ENCODE measurements at regions not wholly inside any gene's neighbourhood (a gene's known extent, or its start where the extent isn't known, plus 50 kb on each side); places are given as distances from the start of the nearest gene placed in this dataset.

DNA sequence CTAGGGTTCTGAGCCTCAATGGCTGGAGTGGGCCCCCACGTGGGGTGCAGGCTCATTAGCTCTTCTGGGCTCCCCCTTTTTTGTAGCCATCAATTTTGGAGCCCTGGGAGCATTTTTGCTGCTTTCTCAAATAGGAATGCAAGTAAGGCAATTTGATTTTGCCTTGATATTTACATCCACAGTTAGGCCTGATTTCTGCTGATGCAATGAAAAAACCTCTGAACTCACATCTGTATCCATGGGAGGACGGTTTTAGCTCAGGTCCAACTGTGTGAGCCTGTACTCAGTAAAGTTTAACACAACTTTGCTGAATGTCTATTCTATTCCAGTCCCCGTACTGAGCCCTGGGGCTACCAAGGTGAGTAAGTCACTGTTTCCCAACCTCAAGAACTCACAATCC, 425.0 kb downstream of the HAPSTR1 start:
- H3F3A ChIP-seq (ENCODE audit: insufficient read depth): no peaks in the 10 kb centered on the region
- H3K4me1 ChIP-seq (ENCODE audit: insufficient read depth): no peaks in the 10 kb centered on the region
- no peak overlapping the region for H3K9ac ChIP-seq
- H3K27me3 ChIP-seq (replicated peaks; ENCODE audit: insufficient read depth): no peaks in the 10 kb centered on the region
- in situ Hi-C loops (cut with MboI): no loop called here
- TF ChIP-seq EZH2 (IDR thresholded peaks at IDR 0.05; ENCODE audit: insufficient read depth, poor library complexity, severe bottlenecking) (no peak), EZH2phosphoT487 (IDR thresholded peaks at IDR 0.05; ENCODE audit: insufficient read depth, low read depth) (no peak)
- H3K79me2 ChIP-seq (ENCODE audit: insufficient read depth): no peaks in the 10 kb centered on the region
- H3K4me2 ChIP-seq (ENCODE audit: unreplicated experiment): no peak overlapping the region
- no peaks in the 10 kb centered on the region for H3K9me2 ChIP-seq (ENCODE audit: insufficient read depth)
- no peak overlapping the region for H3K27ac ChIP-seq
- no peaks in the 10 kb centered on the region for H3K9me3 ChIP-seq (ENCODE audit: low read depth)
- no peaks in the 10 kb centered on the region for H3K36me3 ChIP-seq (ENCODE audit: low read depth)
- DNase-seq: no peak
- H3K4me3 ChIP-seq: no peak overlapping the region
- no peak overlapping the region for H2AFZ ChIP-seq
- H4K20me1 ChIP-seq (ENCODE audit: insufficient read depth): no peaks in the 10 kb centered on the region
- WGBS, 2 experiments (ENCODE audit: low coverage in 1 of 2, low lambda C conversion rate in 2 of 2, missing lambda C conversion rate in 2 of 2): 10% methylated on average over 3 of the region's 3 CpGs

DNA sequence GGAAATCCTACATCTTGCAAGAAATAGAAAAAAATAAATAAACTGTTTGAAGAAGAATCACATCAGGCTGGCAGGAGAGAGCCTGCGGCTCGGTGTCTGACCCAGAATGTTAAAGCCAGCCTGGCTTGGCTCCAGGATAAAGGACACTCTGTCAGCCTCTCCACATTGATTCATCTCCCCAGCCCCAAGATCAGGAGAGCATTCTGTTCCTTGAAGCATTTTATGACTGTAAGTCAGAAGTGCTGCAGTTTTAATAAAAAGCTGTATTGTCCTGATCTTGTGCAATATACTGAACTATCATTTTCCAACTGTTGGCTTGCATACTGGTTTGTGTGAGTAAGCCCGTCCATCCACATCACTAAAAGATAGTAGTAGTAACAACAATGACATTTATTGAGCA, 426.6 kb downstream of the HAPSTR1 start:
- TF ChIP-seq EZH2phosphoT487 (IDR thresholded peaks at IDR 0.05; ENCODE audit: insufficient read depth, low read depth): no peak
- no peak for TF ChIP-seq EZH2 (IDR thresholded peaks at IDR 0.05; ENCODE audit: insufficient read depth, poor library complexity, severe bottlenecking)
- Histone ChIP-seq H2AFZ (no peak overlapping the region), H4K20me1 (ENCODE audit: insufficient read depth) (no peaks in the 10 kb centered on the region), H3K79me2 (ENCODE audit: insufficient read depth) (no peaks in the 10 kb centered on the region), H3K9ac (no peak overlapping the region), H3K9me3 (ENCODE audit: low read depth) (no peaks in the 10 kb centered on the region), H3F3A (ENCODE audit: insufficient read depth) (no peaks in the 10 kb centered on the region), H3K36me3 (ENCODE audit: low read depth) (no peaks in the 10 kb centered on the region), H3K9me2 (ENCODE audit: insufficient read depth) (no peaks in the 10 kb centered on the region), H3K4me2 (ENCODE audit: unreplicated experiment) (no peak overlapping the region), H3K27ac (no peak overlapping the region), H3K4me3 (no peak overlapping the region), H3K27me3 (replicated peaks; ENCODE audit: insufficient read depth) (no peaks in the 10 kb centered on the region), H3K4me1 (ENCODE audit: insufficient read depth) (no peaks in the 10 kb centered on the region)
- in situ Hi-C loops (cut with MboI): no loop called here
- DNase-seq: no peak
- WGBS, 2 experiments (ENCODE audit: low coverage in 1 of 2, low lambda C conversion rate in 2 of 2, missing lambda C conversion rate in 2 of 2): 4 to 6% methylated on average over 3 of the region's 3 CpGs

DNA sequence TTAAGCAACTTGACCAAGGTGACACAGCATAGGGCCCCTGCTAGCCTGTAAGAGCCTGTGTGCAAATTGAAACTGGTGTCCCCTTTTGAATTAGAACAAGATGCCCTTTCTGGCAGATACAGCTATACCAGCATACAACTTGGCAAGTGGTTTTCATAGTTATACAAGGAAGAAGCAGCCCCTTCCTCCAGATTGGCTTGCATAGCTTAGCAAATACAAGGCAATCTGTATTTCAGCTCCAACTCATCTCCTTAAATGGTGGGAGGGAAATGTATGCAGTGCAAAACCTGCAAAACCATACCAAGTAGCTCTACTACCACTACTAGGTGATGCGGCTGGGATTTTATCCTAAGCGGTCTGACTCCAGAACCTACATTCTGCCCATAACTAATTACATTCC, 427.1 kb downstream of the HAPSTR1 start:
- Histone ChIP-seq H3K36me3 (ENCODE audit: low read depth) (no peaks in the 10 kb centered on the region), H3K9me2 (ENCODE audit: insufficient read depth) (no peaks in the 10 kb centered on the region), H3K9ac (no peak overlapping the region), H3K9me3 (ENCODE audit: low read depth) (no peaks in the 10 kb centered on the region), H3K79me2 (ENCODE audit: insufficient read depth) (no peaks in the 10 kb centered on the region), H3K4me2 (ENCODE audit: unreplicated experiment) (no peak overlapping the region), H2AFZ (no peak overlapping the region), H3K4me3 (no peak overlapping the region), H3K27ac (no peak overlapping the region), H4K20me1 (ENCODE audit: insufficient read depth) (no peaks in the 10 kb centered on the region), H3F3A (ENCODE audit: insufficient read depth) (no peaks in the 10 kb centered on the region), H3K4me1 (ENCODE audit: insufficient read depth) (no peaks in the 10 kb centered on the region), H3K27me3 (replicated peaks; ENCODE audit: insufficient read depth) (no peaks in the 10 kb centered on the region)
- WGBS, 2 experiments (ENCODE audit: low coverage in 1 of 2, low lambda C conversion rate in 2 of 2, missing lambda C conversion rate in 2 of 2): 60 to 73% methylated on average over 2 of the region's 2 CpGs
- TF ChIP-seq EZH2 (IDR thresholded peaks at IDR 0.05; ENCODE audit: insufficient read depth, poor library complexity, severe bottlenecking) (no peak), EZH2phosphoT487 (IDR thresholded peaks at IDR 0.05; ENCODE audit: insufficient read depth, low read depth) (no peak)
- no peak for DNase-seq
- in situ Hi-C loops (cut with MboI): no loop called here

DNA sequence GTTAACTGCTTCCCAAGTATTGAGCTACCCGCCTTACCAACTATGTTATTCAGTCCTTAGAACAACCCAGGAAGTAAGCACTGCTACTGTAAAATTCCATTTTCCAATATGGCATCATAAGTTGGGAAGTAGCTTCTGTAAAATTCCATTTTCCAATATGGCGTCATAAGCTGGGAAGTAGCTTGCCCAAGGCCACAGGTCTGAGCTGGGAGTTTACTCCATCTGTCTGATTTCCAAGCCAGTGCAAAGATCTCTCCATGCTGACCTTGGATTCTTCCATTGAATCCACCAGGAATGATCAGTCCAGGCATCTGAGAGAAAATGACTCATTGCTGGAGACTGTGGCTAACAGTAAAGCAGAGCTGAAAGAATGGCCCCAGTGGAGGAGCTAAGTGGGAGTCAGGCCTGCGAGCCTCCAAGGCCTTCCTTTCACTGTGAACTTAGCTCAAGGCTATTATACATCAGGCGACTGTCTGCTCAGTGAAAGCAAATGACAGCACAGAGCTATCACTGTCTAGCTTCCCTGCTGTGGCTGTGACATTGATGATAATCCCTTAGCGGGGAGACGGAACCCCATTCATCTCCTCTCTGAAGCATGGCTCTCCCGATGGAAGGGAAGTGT, 430.4 kb downstream of the HAPSTR1 start:
- H2AFZ ChIP-seq: no peak overlapping the region
- H3K9me3 ChIP-seq (ENCODE audit: low read depth): no peaks in the 10 kb centered on the region
- no peaks in the 10 kb centered on the region for H3K36me3 ChIP-seq (ENCODE audit: low read depth)
- H4K20me1 ChIP-seq (ENCODE audit: insufficient read depth): no peaks in the 10 kb centered on the region
- H3K27ac ChIP-seq: no peak overlapping the region
- no peaks in the 10 kb centered on the region for H3K4me1 ChIP-seq (ENCODE audit: insufficient read depth)
- H3K9me2 ChIP-seq (ENCODE audit: insufficient read depth): no peaks in the 10 kb centered on the region
- WGBS, 2 experiments (ENCODE audit: low coverage in 1 of 2, low lambda C conversion rate in 2 of 2, missing lambda C conversion rate in 2 of 2): 22 to 32% methylated on average over 7 of the region's 7 CpGs
- no peaks in the 10 kb centered on the region for H3K79me2 ChIP-seq (ENCODE audit: insufficient read depth)
- no peak overlapping the region for H3K9ac ChIP-seq
- no peaks in the 10 kb centered on the region for H3F3A ChIP-seq (ENCODE audit: insufficient read depth)
- H3K27me3 ChIP-seq (replicated peaks; ENCODE audit: insufficient read depth): no peaks in the 10 kb centered on the region
- H3K4me2 ChIP-seq (ENCODE audit: unreplicated experiment): no peak overlapping the region
- H3K4me3 ChIP-seq: no peak overlapping the region
- in situ Hi-C loops (cut with MboI): no loop called here
- TF ChIP-seq EZH2 (IDR thresholded peaks at IDR 0.05; ENCODE audit: insufficient read depth, poor library complexity, severe bottlenecking): no peak
- TF ChIP-seq EZH2phosphoT487 (IDR thresholded peaks at IDR 0.05; ENCODE audit: insufficient read depth, low read depth): no peak
- DNase-seq: no peak

DNA sequence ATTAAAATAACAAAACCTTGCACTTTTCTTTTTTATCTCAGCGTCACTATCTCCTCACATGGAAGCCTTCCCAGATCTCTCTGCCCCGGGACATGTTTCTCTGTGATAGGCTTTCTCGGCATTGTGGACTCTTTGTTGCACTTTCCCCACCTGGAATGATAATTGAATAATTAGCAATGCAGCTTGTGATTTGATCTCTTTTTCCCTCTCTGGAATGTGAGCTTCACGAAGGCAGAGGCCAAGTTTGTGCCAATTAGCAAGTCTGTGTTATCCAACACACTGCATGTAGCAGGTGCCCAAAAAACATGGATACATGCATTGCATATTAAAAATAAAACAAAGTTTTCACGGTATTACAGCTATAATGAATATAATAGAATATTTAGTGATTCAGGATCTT, 431.2 kb downstream of the HAPSTR1 start:
- Histone ChIP-seq H3F3A (ENCODE audit: insufficient read depth) (no peaks in the 10 kb centered on the region), H3K36me3 (ENCODE audit: low read depth) (no peaks in the 10 kb centered on the region), H3K79me2 (ENCODE audit: insufficient read depth) (no peaks in the 10 kb centered on the region), H3K27me3 (replicated peaks; ENCODE audit: insufficient read depth) (no peaks in the 10 kb centered on the region), H3K4me2 (ENCODE audit: unreplicated experiment) (no peak overlapping the region), H3K9ac (no peak overlapping the region), H4K20me1 (ENCODE audit: insufficient read depth) (no peaks in the 10 kb centered on the region), H3K4me1 (ENCODE audit: insufficient read depth) (no peaks in the 10 kb centered on the region), H3K4me3 (no peak overlapping the region), H2AFZ (no peak overlapping the region), H3K9me3 (ENCODE audit: low read depth) (no peaks in the 10 kb centered on the region), H3K9me2 (ENCODE audit: insufficient read depth) (no peaks in the 10 kb centered on the region), H3K27ac (no peak overlapping the region)
- WGBS, 2 experiments (ENCODE audit: low coverage in 1 of 2, low lambda C conversion rate in 2 of 2, missing lambda C conversion rate in 2 of 2): 18 to 19% methylated on average over 5 of the region's 5 CpGs
- no peak for DNase-seq
- in situ Hi-C loops (cut with MboI): no loop called here
- no peak for TF ChIP-seq EZH2phosphoT487 (IDR thresholded peaks at IDR 0.05; ENCODE audit: insufficient read depth, low read depth)
- TF ChIP-seq EZH2 (IDR thresholded peaks at IDR 0.05; ENCODE audit: insufficient read depth, poor library complexity, severe bottlenecking): no peak
